GM23338 (cell line): ENCODE measurements at regions not wholly inside any gene's neighbourhood (a gene's known extent, or its start where the extent isn't known, plus 50 kb on each side); places are given as distances from the start of the nearest gene placed in this dataset.

Experiments
- ATAC-seq: fragments of 200-7000 bp; cut with Tn5 transposase; 3 replicates; pipeline ENCODE4 v1.9.1; 2020
- DNase-seq: peaks from one replicate; pipeline ENCODE4 v3.0.0-alpha.2; 2015; ENCODE audit warnings: low spot score
- H2AFZ ChIP-seq: fragments of 200-600 bp; sonication (generic); 2 replicates; pipeline ENCODE4 v1.8.0; 2016; ENCODE audit warnings: antibody characterized with exemption, mild to moderate bottlenecking, moderate library complexity
- H3F3A ChIP-seq: fragments of 200-600 bp; sonication (generic); replicated peaks from 2 replicates; pipeline ENCODE4 v1.8.0; 2017; ENCODE audit warnings: antibody characterized with exemption, mixed run types, low read depth
- H3K27ac ChIP-seq: fragments of 200-600 bp; sonication (generic); 2 replicates; pipeline ENCODE4 v1.6.1; 2016; ENCODE audit warnings: low read depth
- H3K27me3 ChIP-seq: fragments of 200-600 bp; sonication (generic); 2 replicates; pipeline ENCODE4 v1.8.0; 2016; ENCODE audit warnings: mild to moderate bottlenecking, mixed run types, moderate library complexity; ENCODE audit not compliant: insufficient read depth
- H3K36me3 ChIP-seq: fragments of 200-600 bp; sonication (generic); 2 replicates; pipeline ENCODE4 v1.8.0; 2016; ENCODE audit warnings: mild to moderate bottlenecking; ENCODE audit not compliant: insufficient read depth
- H3K4me1 ChIP-seq: fragments of 200-600 bp; sonication (generic); 2 replicates; pipeline ENCODE4 v1.8.0; 2016; ENCODE audit warnings: mild to moderate bottlenecking, moderate library complexity; ENCODE audit not compliant: insufficient read depth
- H3K4me2 ChIP-seq: fragments of 200-600 bp; sonication (generic); 2 replicates; pipeline ENCODE4 v1.7.1; 2017; ENCODE audit warnings: mixed run types
- H3K4me3 ChIP-seq: fragments of 200-600 bp; sonication (generic); 2 replicates; pipeline ENCODE4 v1.6.1; 2016; ENCODE audit warnings: mixed run types
- H3K79me2 ChIP-seq: fragments of 200-600 bp; sonication (generic); replicated peaks from 2 replicates; pipeline ENCODE4 v1.8.0; 2017; ENCODE audit warnings: mild to moderate bottlenecking; ENCODE audit not compliant: insufficient read depth
- H3K9me2 ChIP-seq: fragments of 200-600 bp; sonication (generic); 2 replicates; pipeline ENCODE4 v1.8.0; 2017; ENCODE audit not compliant: insufficient read depth
- H4K20me1 ChIP-seq: fragments of 200-600 bp; sonication (generic); replicated peaks from 2 replicates; pipeline ENCODE4 v1.8.0; 2017; ENCODE audit warnings: mild to moderate bottlenecking; ENCODE audit not compliant: insufficient read depth
- H3K27ac Mint-ChIP-seq: 2 replicates; pipeline ENCODE4 v1.8.0; 2020; ENCODE audit warnings: inconsistent platforms, mild to moderate bottlenecking, moderate library complexity, mixed read lengths
- H3K27me3 Mint-ChIP-seq: 3 replicates; pipeline ENCODE4 v1.8.0; 2022; ENCODE audit warnings: low read depth, mild to moderate bottlenecking, moderate library complexity, mixed read lengths, inconsistent platforms; ENCODE audit not compliant: insufficient read depth, poor library complexity
- H3K36me3 Mint-ChIP-seq: 3 replicates; pipeline ENCODE4 v1.8.0; 2021; ENCODE audit warnings: low read depth, mild to moderate bottlenecking, inconsistent platforms, moderate library complexity, mixed read lengths
- H3K4me1 Mint-ChIP-seq: 3 replicates; pipeline ENCODE4 v1.8.0; 2020; ENCODE audit warnings: mild to moderate bottlenecking, inconsistent platforms, mixed read lengths
- H3K4me3 Mint-ChIP-seq: 3 replicates; pipeline ENCODE4 v1.8.0; 2021; ENCODE audit warnings: moderate library complexity, mild to moderate bottlenecking, inconsistent platforms, mixed read lengths
- H3K9me3 Mint-ChIP-seq: 3 replicates; pipeline ENCODE4 v1.8.0; 2020; ENCODE audit warnings: moderate library complexity, mild to moderate bottlenecking, inconsistent platforms, mixed read lengths
- ETS1 ChIP-seq: IDR thresholded peaks from 2 replicates; pipeline ENCODE4 v1.6.1; 2016; ENCODE audit warnings: antibody characterized with exemption
- EZH2 ChIP-seq: fragments of 200-600 bp; sonication (generic); IDR thresholded peaks from one replicate; pipeline ENCODE4 v1.8.0; 2017; ENCODE audit warnings: antibody characterized with exemption, mild to moderate bottlenecking, low read depth; ENCODE audit not compliant: unreplicated experiment
- JUNB ChIP-seq: IDR thresholded peaks from one replicate; pipeline ENCODE4 v1.6.1; 2016; ENCODE audit warnings: antibody characterized with exemption; ENCODE audit not compliant: unreplicated experiment
- NANOG ChIP-seq: IDR thresholded peaks from 2 replicates; pipeline ENCODE4 v1.6.1; 2016; ENCODE audit warnings: antibody characterized with exemption, borderline replicate concordance
- POLR2AphosphoS5 ChIP-seq: IDR thresholded peaks from 2 replicates; pipeline ENCODE4 v1.6.1; 2016; ENCODE audit warnings: antibody characterized with exemption, low read depth
- REST ChIP-seq: IDR thresholded peaks from one replicate; pipeline ENCODE4 v1.6.1; 2018; ENCODE audit warnings: antibody characterized with exemption; ENCODE audit not compliant: unreplicated experiment
- ZNF114 ChIP-seq: fragments of 250-450 bp; sonication (Bioruptor Pico); IDR thresholded peaks from 2 replicates; pipeline ENCODE4 v1.5.0; 2020; ENCODE audit warnings: mild to moderate bottlenecking, moderate library complexity
- ZNF331 ChIP-seq: fragments of 250-450 bp; sonication (Bioruptor Pico); IDR thresholded peaks from 2 replicates; pipeline ENCODE4 v1.5.0; 2020; ENCODE audit warnings: low read depth, mild to moderate bottlenecking, moderate library complexity
- TF ChIP-seq, protein P1 (sequence below): fragments of 250-450 bp; sonication (Bioruptor Pico); IDR thresholded peaks from 2 replicates; pipeline ENCODE4 v1.5.0; 2020; ENCODE audit warnings: mild to moderate bottlenecking, moderate library complexity

GRCh38 chr3:86481031-86481430, 509.9 kb downstream of the VGLL3 start:
- no peak for ATAC-seq
- Histone ChIP-seq H3F3A (no peaks in the 10 kb centered on the region), H3K36me3 (no peaks in the 10 kb centered on the region), H3K4me3 (no peak overlapping the region), H3K27ac (no peak overlapping the region), H3K4me1 (no peaks in the 10 kb centered on the region), H2AFZ (peak overlapping the region; percentile 77), H3K4me2 (no peak overlapping the region), H4K20me1 (no peaks in the 10 kb centered on the region), H3K79me2 (no peaks in the 10 kb centered on the region), H3K27me3 (no peaks in the 10 kb centered on the region), H3K9me2 (0 out of 2 replicates have a peak, but pooled peaks cover 3% of the 10 kb centered on the region)
- no peaks in the 10 kb centered on the region for H3K9me3 Mint-ChIP-seq
- no peaks in the 10 kb centered on the region for H3K4me1 Mint-ChIP-seq
- peaks cover 3% of the 10 kb centered on the region for H3K27me3 Mint-ChIP-seq
- H3K27ac Mint-ChIP-seq: no peak overlapping the region
- TF ChIP-seq ETS1 (no peak), JUNB (no peak), ZNF331 (CRISPR knock-in tag) (no peak), REST (no peak), NANOG (no peak), POLR2AphosphoS5 (no peak), ZNF114 (CRISPR knock-in tag) (no peak), EZH2 (no peak)
- TF ChIP-seq, protein P1, sequence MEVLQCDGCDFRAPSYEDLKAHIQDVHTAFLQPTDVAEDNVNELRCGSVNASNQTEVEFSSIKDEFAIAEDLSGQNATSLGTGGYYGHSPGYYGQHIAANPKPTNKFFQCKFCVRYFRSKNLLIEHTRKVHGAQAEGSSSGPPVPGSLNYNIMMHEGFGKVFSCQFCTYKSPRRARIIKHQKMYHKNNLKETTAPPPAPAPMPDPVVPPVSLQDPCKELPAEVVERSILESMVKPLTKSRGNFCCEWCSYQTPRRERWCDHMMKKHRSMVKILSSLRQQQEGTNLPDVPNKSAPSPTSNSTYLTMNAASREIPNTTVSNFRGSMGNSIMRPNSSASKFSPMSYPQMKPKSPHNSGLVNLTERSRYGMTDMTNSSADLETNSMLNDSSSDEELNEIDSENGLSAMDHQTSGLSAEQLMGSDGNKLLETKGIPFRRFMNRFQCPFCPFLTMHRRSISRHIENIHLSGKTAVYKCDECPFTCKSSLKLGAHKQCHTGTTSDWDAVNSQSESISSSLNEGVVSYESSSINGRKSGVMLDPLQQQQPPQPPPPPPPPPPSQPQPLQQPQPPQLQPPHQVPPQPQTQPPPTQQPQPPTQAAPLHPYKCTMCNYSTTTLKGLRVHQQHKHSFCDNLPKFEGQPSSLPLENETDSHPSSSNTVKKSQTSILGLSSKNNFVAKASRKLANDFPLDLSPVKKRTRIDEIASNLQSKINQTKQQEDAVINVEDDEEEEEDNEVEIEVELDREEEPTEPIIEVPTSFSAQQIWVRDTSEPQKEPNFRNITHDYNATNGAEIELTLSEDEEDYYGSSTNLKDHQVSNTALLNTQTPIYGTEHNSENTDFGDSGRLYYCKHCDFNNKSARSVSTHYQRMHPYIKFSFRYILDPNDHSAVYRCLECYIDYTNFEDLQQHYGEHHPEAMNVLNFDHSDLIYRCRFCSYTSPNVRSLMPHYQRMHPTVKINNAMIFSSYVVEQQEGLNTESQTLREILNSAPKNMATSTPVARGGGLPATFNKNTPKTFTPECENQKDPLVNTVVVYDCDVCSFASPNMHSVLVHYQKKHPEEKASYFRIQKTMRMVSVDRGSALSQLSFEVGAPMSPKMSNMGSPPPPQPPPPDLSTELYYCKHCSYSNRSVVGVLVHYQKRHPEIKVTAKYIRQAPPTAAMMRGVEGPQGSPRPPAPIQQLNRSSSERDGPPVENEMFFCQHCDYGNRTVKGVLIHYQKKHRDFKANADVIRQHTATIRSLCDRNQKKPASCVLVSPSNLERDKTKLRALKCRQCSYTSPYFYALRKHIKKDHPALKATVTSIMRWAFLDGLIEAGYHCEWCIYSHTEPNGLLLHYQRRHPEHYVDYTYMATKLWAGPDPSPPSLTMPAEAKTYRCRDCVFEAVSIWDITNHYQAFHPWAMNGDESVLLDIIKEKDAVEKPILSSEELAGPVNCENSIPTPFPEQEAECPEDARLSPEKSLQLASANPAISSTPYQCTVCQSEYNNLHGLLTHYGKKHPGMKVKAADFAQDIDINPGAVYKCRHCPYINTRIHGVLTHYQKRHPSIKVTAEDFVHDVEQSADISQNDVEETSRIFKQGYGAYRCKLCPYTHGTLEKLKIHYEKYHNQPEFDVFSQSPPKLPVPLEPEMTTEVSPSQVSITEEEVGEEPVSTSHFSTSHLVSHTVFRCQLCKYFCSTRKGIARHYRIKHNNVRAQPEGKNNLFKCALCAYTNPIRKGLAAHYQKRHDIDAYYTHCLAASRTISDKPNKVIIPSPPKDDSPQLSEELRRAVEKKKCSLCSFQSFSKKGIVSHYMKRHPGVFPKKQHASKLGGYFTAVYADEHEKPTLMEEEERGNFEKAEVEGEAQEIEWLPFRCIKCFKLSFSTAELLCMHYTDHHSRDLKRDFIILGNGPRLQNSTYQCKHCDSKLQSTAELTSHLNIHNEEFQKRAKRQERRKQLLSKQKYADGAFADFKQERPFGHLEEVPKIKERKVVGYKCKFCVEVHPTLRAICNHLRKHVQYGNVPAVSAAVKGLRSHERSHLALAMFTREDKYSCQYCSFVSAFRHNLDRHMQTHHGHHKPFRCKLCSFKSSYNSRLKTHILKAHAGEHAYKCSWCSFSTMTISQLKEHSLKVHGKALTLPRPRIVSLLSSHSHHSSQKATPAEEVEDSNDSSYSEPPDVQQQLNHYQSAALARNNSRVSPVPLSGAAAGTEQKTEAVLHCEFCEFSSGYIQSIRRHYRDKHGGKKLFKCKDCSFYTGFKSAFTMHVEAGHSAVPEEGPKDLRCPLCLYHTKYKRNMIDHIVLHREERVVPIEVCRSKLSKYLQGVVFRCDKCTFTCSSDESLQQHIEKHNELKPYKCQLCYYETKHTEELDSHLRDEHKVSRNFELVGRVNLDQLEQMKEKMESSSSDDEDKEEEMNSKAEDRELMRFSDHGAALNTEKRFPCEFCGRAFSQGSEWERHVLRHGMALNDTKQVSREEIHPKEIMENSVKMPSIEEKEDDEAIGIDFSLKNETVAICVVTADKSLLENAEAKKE (CRISPR knock-in tag): no peak
- no peaks in the 10 kb centered on the region; the same call in 2 of the 3 replicates for H3K36me3 Mint-ChIP-seq
- no peak overlapping the region for H3K4me3 Mint-ChIP-seq
- DNase-seq: no peak
